Prostate gland (tissue), 2 donors: ENCODE measurements at regions not wholly inside any gene's neighbourhood (a gene's known extent, or its start where the extent isn't known, plus 50 kb on each side); places are given as distances from the start of the nearest gene placed in this dataset.

ENCODE experiments used
- POLR2AphosphoS5 ChIP-seq: sonication (generic); formaldehyde crosslinking; IDR thresholded peaks from one replicate; pipeline ENCODE4 v1.6.1; 2017; ENCODE audit warnings: antibody characterized with exemption
- TF ChIP-seq, protein P1 (sequence below), 4 experiments: fragments of 200-600 bp in 2 of 4; fragments of 450-650 bp in 2 of 4; sonication (generic) in 2 of 4; IDR thresholded peaks; 1 replicate in 3 of 4; 2 replicates in 1 of 4; pipeline ENCODE4 v1.5.1; 2016 to 2019; ENCODE audit warnings: antibody characterized with exemption in 4 of 4, mild to moderate bottlenecking in 2 of 4, moderate library complexity in 2 of 4

DNA sequence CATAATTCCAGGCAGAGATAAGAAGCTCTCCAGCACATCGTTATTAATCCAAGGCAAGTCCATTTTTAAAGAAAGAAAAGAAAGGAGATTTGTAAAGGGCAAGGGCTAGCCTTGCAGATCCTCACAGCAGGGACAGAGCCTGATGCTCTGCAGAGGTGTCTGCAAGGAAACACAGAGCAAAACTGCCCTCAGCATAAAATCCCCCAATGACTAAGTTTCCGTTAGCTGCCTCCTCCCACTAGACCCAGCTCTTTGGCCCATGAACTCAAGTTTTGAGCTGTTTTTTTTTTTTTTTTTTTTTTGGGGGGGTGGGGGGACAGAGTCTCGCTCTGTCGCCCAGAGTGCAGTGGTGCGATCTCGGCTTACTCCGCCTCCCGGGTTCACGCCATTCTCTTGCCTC lies 300.7 kb downstream of the MTERF1 start:
- TF ChIP-seq POLR2AphosphoS5 = no peak
- TF ChIP-seq, protein P1, sequence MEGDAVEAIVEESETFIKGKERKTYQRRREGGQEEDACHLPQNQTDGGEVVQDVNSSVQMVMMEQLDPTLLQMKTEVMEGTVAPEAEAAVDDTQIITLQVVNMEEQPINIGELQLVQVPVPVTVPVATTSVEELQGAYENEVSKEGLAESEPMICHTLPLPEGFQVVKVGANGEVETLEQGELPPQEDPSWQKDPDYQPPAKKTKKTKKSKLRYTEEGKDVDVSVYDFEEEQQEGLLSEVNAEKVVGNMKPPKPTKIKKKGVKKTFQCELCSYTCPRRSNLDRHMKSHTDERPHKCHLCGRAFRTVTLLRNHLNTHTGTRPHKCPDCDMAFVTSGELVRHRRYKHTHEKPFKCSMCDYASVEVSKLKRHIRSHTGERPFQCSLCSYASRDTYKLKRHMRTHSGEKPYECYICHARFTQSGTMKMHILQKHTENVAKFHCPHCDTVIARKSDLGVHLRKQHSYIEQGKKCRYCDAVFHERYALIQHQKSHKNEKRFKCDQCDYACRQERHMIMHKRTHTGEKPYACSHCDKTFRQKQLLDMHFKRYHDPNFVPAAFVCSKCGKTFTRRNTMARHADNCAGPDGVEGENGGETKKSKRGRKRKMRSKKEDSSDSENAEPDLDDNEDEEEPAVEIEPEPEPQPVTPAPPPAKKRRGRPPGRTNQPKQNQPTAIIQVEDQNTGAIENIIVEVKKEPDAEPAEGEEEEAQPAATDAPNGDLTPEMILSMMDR (IDR thresholded peaks at IDR 0.05) = no peak
